HuH-7 (cell line): ENCODE measurements at regions not wholly inside any gene's neighbourhood (a gene's known extent, or its start where the extent isn't known, plus 50 kb on each side); places are given as distances from the start of the nearest gene placed in this dataset.
A peak's percentile ranks its signal among the peaks of the same experiment; 100 is the strongest.
"Not testable (repeated sequence)": the region's sequence is repeated elsewhere in the genome, so short reads cannot be mapped to it uniquely, and the experiment has no call there.

ENCODE experiments used
- DNase-seq: peaks from one replicate; pipeline ENCODE4 v3.0.0; 2011; ENCODE audit warnings: low spot score

GRCh38 chr15:59896663-59897074 is 107.4 kb upstream of the FOXB1 start:
- no peak for DNase-seq

DNA sequence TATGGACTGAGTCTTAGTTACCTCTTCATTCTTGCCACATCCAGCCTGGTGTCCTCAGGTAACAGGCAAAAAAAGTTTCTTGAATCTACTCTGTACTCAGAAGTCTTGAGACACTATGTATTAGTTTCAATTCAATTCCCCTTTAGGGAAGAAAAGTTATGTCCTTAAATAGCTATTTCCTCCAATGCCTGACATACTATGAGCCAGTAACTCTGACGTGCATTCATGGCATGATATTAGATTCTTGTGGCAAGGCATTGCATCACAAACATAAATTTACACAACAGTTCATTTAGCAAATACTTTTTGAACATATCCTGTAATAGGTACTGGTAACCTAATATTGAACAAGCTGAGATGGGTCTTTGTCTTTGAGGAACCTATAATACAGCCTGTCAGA is 109.3 kb upstream of the FOXB1 start:
- no peak for DNase-seq

- DNase-seq, result peak; percentile 20
These were observed 111.1 kb upstream of the FOXB1 start for GRCh38 chr15:59892985-59893384.

DNA sequence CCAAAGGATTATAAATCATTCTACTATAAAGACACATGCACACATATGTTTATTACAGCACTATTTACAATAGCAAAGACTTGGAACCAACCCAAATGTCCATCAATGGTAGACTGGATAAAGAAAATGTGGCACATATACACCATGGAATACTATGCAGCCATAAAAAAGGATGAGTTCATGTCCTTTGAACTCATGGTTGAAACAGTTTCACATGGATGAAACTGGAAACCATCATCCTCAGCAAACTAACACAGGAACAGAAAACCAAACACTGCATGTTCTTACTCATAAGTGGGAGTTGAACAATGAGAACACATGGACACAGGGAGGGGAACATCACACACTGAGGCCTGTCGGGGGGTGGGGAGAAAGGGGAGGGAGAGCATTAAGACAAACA is 116.2 kb upstream of the FOXB1 start:
- not testable (repeated sequence) for DNase-seq

DNA sequence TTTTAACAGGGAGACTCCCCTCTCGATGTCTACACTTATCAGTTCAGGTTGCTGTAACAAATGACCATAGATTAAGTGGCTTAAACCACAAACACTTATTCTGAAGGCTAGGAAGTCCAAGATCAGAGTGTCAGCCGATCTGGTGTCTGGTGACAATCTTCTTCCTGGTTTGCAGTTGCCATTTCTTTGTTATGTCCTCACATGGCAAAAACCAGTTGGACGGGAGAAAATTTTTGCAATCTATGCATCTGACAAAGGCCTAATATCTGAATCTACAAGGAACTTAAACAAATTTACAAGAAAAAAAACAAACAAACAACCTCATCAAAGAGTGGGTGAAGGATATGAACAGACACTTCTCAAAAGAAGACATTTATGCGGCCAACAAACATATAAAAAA is 116.9 kb upstream of the FOXB1 start:
- no peak for DNase-seq

DNA sequence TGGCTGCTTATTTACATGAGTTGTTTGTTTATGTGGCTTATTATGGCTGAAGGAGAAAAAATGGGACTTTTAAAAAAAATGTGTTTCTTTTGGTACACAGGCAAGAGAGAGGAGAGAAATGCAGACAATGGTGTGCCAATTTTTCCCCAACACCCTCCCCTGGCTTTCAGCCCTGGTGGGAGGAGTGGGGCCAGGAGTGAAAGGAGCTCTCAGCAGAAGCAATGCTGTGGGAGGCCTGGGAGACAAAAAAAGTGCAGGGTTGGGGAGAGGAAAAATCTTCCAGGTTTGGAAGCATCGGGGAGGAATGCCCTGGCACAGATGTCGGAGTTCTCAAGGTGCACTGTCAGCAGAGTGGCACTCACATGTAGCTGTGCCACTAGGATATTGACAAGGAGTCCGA is 117.7 kb upstream of the FOXB1 start:
- no peak for DNase-seq

- no peak for DNase-seq
These were observed 118.3 kb upstream of the FOXB1 start for GRCh38 chr15:59885832-59886231.

- no peak for DNase-seq
These were observed 124.4 kb upstream of the FOXB1 start for GRCh38 chr15:59879506-59880265.

DNA sequence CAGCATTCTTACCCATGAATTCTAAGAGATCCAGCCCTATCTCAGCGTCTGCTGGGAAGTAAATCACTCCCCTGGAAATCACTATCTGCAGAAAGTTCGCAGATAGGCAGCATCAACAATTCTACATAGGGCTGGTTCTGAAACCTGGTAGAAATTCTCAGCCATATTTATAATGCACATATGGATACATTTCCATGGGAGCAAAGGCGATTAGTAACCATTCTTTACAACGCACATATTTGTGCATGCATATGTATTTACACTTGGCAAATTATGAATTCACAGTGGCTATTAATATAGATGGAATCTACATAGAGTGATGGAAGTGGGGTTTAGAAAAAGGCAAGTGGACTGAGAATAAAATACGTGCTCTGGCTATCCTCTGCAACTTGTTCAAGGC is 128.0 kb upstream of the FOXB1 start:
- DNase-seq, result no peak

DNA sequence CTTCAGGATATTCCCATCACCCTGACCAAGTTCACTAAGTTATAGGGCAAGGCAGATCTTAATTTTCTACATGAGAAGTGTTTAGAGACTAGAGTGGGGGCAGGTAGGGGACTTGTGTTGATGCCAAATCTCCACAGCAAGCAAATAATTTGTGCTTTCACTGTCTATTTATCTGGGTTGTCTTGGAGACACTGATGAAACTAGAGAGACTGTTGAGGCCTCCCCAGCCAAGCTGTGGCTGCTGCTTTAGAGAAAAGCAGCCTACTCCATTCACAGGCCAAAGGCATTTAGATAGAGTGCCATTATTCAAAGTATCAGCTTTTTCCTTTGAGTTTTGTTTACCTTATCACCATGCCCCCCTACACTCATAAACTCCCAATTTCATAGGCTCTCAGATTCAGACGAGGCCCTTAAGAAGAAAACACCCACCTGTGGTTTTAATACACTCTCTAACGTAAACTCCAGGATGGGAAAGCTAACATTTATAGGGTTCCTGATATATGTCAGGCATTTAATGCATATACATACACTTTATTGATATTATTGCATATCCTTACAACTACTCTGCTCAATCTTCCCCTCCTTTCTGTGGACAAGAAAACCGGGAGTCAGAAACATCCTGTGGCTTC is 130.4 kb upstream of the FOXB1 start:
- DNase-seq, result no peak

GRCh38 chr15:59867086-59867855 is 136.8 kb upstream of the FOXB1 start:
- DNase-seq, result no peak

- DNase-seq, result no peak
These were observed 137.5 kb upstream of the FOXB1 start for GRCh38 chr15:59866642-59867041.

DNA sequence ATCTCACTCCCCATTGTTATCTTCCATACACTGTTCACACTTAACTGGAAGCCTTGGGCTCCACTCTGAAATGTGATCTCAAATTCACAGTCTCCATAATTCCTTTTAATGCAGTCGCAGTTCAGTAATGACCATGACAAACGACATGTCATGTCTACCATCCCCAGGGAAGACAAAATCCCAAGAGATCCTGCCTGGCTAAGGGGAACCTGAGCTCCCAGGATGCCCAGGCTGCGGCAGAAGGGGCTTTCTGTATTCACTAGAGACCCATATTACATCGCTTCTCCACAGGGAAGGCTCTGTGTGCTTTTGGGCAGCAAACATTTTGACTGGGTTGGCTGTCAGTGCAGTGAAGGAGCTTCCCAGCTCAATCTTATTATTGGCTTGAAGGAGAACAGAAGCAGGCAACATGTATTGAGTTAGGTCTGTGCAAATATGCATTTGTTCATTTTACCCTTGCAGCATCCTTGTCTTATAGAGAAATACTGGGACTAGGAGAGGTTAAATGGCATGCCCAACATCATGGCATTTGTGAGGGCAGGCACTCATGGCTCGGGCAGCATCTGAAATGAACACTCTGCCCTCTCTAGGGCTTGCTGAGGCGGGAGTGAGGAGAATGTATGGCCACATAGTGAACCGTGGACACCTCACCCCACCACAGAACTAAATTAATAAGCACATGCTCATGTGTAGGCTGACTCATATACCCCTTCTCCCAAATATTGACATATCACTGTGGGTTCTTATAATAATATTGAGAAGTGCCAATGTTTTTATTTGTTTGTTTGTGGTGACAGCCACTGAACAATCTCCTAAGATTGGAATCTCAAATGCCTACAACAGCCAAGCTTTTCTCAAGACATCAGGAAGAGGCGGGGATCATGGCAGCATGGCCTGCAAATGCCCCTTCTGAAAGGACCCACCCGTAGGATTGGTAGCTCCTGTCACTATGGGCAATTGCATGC is 141.6 kb upstream of the FOXB1 start:
- no peak for DNase-seq

DNA sequence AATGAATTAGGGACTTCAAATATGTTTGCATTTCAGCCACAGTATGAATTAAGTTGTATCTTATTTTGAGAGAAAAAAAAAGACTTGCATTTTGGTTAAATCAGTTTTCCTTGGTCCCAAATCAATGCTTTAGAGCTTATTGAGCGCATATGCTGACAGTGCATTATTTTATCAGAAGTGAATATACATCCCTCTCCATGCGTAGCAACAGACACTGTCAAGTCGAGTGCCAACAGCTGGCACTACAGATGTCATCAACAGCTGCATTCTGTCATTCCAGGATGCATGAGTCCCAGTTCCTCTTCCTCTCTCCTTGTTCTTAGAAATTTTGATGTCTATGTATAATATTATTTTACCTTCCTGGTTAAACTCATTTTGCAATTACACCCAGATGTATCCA is 156.1 kb upstream of the FOXB1 start:
- DNase-seq, result no peak

DNA sequence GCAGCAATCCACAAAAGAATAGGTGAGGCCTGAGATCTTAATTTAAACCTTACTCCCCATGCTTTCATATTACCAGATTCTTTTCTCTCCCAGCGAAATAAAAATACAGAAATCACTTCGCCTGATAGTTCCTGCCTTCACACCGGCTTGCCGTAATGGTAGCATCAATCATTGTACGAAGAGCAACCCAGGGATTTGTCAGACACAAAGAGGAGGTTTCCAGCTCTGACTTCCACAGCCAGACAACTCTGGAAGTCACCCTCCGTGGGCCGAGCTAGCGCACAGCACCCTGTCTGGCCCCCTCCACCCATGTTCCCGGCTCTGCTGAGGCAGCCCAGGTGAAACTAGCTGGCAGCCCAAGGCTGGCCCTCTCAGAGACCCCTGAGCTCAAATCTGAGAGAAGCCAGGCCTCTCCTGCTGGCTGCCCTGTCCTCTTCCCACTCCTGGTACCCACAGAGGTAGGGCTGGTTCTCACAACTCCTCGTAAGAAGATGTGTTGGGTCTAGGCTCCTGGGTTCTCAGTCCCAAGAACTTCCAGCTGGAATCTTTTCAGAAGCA is 156.9 kb upstream of the BNIP2 start:
- DNase-seq, result no peak

DNA sequence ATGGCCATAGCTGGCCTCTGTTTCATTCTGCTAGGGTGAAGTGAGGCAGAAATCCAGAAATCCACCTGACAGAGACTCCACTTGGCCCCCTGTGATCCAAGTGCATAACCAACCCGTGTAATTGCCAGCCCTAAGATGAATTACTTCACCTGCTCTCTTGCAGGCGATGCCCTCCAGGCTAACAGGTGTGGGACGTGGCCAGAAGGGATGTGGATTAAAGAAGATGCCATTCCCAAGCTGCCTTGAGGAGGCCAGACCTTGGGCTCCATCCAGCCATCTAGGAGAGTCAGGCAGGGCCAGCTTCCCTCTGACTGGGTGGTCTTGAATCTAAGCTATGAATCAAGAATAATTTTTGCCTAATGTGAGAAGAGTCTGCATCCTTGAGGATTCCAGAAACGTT is 154.5 kb upstream of the BNIP2 start:
- no peak for DNase-seq

- no peak for DNase-seq
These were observed 151.9 kb upstream of the BNIP2 start for GRCh38 chr15:59841036-59841435.

DNA sequence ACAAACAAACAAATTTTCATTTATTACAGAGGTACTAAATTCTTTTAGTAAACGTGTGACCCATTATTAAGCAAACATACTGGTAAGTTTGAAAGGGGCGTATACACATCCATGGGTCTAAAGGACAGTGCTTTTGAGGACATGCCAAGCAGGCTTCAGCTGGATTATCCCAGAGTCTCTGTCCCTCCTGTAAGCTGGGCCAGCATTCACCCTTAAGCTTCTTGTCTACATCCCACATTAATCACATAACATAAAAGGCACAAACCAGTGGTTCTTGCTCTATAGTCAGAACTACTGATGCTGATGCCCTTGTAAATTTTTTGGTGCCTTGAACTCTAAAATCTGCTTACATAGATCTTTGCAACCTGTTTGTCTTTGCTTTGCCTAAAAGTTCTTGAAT is 150.8 kb upstream of the BNIP2 start:
- no peak for DNase-seq

DNA sequence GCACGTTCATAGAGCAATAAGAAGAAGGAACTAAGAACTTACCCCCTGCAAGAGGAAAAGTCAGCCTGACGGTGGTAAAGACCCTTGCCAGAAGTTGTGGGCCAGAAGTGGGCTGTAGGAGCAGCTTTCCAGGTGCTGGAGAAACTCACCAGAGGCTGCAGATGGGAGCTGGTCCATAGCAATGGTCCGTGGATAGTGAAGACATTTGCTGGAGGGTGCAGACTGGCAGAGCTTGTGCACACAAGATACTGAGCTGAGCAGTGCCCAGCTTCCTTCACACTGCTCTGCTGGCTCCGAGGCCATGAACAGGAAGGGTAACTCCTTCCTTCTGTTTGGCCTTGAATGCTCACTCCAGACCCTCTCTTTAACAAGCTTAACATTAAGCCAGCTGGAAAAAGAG is 149.8 kb upstream of the BNIP2 start:
- no peak for DNase-seq

DNA sequence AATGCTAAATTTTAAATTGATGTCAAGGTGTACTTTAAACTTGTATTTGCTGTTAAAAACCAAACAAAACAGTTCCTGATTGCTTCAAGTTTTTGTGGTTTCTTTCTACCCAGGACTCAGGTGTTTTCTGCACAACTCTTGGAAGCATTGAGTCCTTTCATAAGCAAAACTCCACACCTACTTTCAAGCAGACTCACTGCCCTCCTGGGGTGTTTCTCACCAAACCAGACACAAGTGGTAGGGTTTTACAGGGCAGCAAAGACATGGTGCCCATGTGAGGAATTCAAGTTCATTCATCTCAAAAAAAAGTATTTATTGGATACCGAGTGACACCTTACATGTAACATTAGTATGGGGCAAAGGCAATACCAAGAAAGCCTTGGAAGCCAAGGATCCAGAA is 146.7 kb upstream of the BNIP2 start:
- no peak for DNase-seq

DNA sequence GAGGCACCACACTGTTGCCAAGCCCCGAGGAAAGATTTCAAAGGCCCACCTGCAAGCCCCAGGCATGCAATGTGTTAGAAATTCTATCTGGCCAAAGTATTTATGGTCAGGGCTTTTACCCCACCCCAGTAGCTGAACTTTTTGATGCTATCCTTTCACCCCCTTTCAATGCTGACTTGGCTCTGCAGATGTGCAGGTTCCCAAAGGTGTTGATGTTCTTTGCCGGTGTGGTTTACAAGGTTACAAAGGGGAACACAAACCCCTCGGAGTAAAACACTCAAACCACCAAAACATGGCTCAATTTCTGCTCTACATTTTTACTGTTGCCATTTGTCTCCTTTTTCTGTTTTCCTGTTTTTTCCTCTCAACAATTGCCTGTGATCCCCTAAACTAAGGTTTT is 145.4 kb upstream of the BNIP2 start:
- no peak for DNase-seq

GRCh38 chr15:59833366-59833765 is 144.2 kb upstream of the BNIP2 start:
- no peak for DNase-seq
